Suprapubic skin (tissue), 4 donors: ENCODE measurements at regions not wholly inside any gene's neighbourhood (a gene's known extent, or its start where the extent isn't known, plus 50 kb on each side); places are given as distances from the start of the nearest gene placed in this dataset.

Experiments
- CTCF ChIP-seq, 2 donors: fragments of 200-600 bp in 1 of 2; fragments of 450-650 bp in 1 of 2; sonication (generic) in 1 of 2; IDR thresholded peaks; one replicate each; pipeline ENCODE4 v1.5.1; 2016 to 2019; ENCODE audit warnings: antibody characterized with exemption in 2 of 2, mild to moderate bottlenecking in 1 of 2, moderate library complexity in 1 of 2
- EP300 ChIP-seq: sonication (generic); formaldehyde crosslinking; IDR thresholded peaks from one replicate; pipeline ENCODE4 v1.6.1; 2017; ENCODE audit warnings: antibody characterized with exemption
- POLR2A ChIP-seq, 2 donors: fragments of 450-650 bp; IDR thresholded peaks; one replicate each; pipeline ENCODE4 v1.6.1; 2017; ENCODE audit warnings: antibody characterized with exemption in 2 of 2, mild to moderate bottlenecking in 2 of 2, moderate library complexity in 2 of 2
- POLR2AphosphoS5 ChIP-seq, 3 donors: sonication (generic); formaldehyde crosslinking; IDR thresholded peaks; one replicate each; pipeline ENCODE4 v1.6.1; 2017; ENCODE audit warnings: antibody characterized with exemption in 3 of 3

GRCh38 chr10:120981601-120982391 lies 130.6 kb downstream of the WDR11 start:
- no peak for TF ChIP-seq CTCF (IDR thresholded peaks at IDR 0.05)
- no peak for TF ChIP-seq EP300
- no peak for TF ChIP-seq POLR2A (IDR thresholded peaks at IDR 0.05)
- no peak for TF ChIP-seq POLR2AphosphoS5 (IDR thresholded peaks at IDR 0.05)
